Activated CD4-positive, alpha-beta T cell treated with anti-CD3 and anti-CD28 coated beads, Interleukin-2, Interleukin-6, amounts not matched to agents 100 ng/mL and 50 ng/mL, durations not matched to agents 16 hours and 8 hours (primary cell): ENCODE measurements at regions not wholly inside any gene's neighbourhood (a gene's known extent, or its start where the extent isn't known, plus 50 kb on each side); places are given as distances from the start of the nearest gene placed in this dataset.
"Not testable (repeated sequence)": the region's sequence is repeated elsewhere in the genome, so short reads cannot be mapped to it uniquely, and the experiment has no call there.

Experiments used
- DNase-seq: peaks from one replicate; pipeline ENCODE4 v3.0.0-alpha.2; 2020

- DNase-seq, result no peak
These were observed 329.0 kb upstream of the SFSWAP start for GRCh38 chr12:131381716-131382430.

- DNase-seq, result no peak
These were observed 327.6 kb upstream of the SFSWAP start for GRCh38 chr12:131383291-131383690.

GRCh38 chr12:131383741-131384543 lies 326.9 kb upstream of the SFSWAP start:
- DNase-seq, result no peak

- DNase-seq, result no peak
These were observed 326.4 kb upstream of the SFSWAP start for GRCh38 chr12:131384544-131384855.

- DNase-seq, result no peak
These were observed 325.4 kb upstream of the SFSWAP start for GRCh38 chr12:131385313-131386166.

- DNase-seq, result no peak
These were observed 324.7 kb upstream of the SFSWAP start for GRCh38 chr12:131386167-131386521.

GRCh38 chr12:131386781-131387180 lies 324.1 kb upstream of the SFSWAP start:
- DNase-seq, result no peak

- DNase-seq, result no peak
These were observed 323.4 kb upstream of the SFSWAP start for GRCh38 chr12:131387281-131388163.

GRCh38 chr12:131388164-131389053 lies 322.5 kb upstream of the SFSWAP start:
- DNase-seq, result not testable (repeated sequence)

- DNase-seq, result no peak
These were observed 321.6 kb upstream of the SFSWAP start for GRCh38 chr12:131389054-131390013.

GRCh38 chr12:131390412-131391334 lies 320.2 kb upstream of the SFSWAP start:
- DNase-seq, result peak; percentile 14

GRCh38 chr12:131391399-131391798 lies 319.5 kb upstream of the SFSWAP start:
- no peak for DNase-seq

GRCh38 chr12:131394752-131395151 lies 316.1 kb upstream of the SFSWAP start:
- DNase-seq, result not testable (repeated sequence)

GRCh38 chr12:131395209-131395684 lies 315.6 kb upstream of the SFSWAP start:
- DNase-seq, result not testable (repeated sequence)

- no peak for DNase-seq
These were observed 314.8 kb upstream of the SFSWAP start for GRCh38 chr12:131395971-131396573.

GRCh38 chr12:131397493-131398181 lies 313.3 kb upstream of the SFSWAP start:
- no peak for DNase-seq

- no peak for DNase-seq
These were observed 311.9 kb upstream of the SFSWAP start for GRCh38 chr12:131399000-131399399.
